Nephron progenitor cell (in vitro differentiated cells): ENCODE measurements at regions not wholly inside any gene's neighbourhood (a gene's known extent, or its start where the extent isn't known, plus 50 kb on each side); places are given as distances from the start of the nearest gene placed in this dataset.

Source experiments
- DNase-seq: peaks from one replicate; pipeline ENCODE4 v3.0.0; 2021
- H3K27ac Mint-ChIP-seq: 2 replicates; pipeline ENCODE4 v1.8.0; 2021; ENCODE audit warnings: mild to moderate bottlenecking, moderate library complexity, mixed read lengths
- H3K27me3 Mint-ChIP-seq: 2 replicates; pipeline ENCODE4 v1.8.0; 2021; ENCODE audit warnings: mild to moderate bottlenecking, low read depth, mixed read lengths; ENCODE audit not compliant: poor library complexity
- H3K36me3 Mint-ChIP-seq: 2 replicates; pipeline ENCODE4 v1.8.0; 2021; ENCODE audit warnings: low read depth, mixed read lengths
- H3K4me1 Mint-ChIP-seq: 2 replicates; pipeline ENCODE4 v1.8.0; 2021; ENCODE audit warnings: mixed read lengths
- H3K4me3 Mint-ChIP-seq: 2 replicates; pipeline ENCODE4 v1.8.0; 2021; ENCODE audit warnings: mild to moderate bottlenecking, moderate library complexity, mixed read lengths
- H3K9me3 Mint-ChIP-seq: 2 replicates; pipeline ENCODE4 v1.8.0; 2021; ENCODE audit warnings: mild to moderate bottlenecking, moderate library complexity, mixed read lengths
- CTCF ChIP-seq: fragments of 200-600 bp; sonication (generic); IDR thresholded peaks from 2 replicates; pipeline ENCODE4 v1.5.0; 2021; ENCODE audit warnings: antibody characterized with exemption

GRCh38 chr3:116643001-116643400 lies 66.6 kb upstream of the TUSC7 start:
- DNase-seq = no peak
- TF ChIP-seq CTCF = no peak
- no peaks in the 10 kb centered on the region for H3K9me3 Mint-ChIP-seq

GRCh38 chr3:116647996-116648395 lies 61.6 kb upstream of the TUSC7 start:
- no peak overlapping the region for H3K27ac Mint-ChIP-seq

More at GRCh38 chr3:116643001-116643400, 66.6 kb upstream of the TUSC7 start:
- Mint-ChIP-seq H3K4me3 (no peak overlapping the region), H3K4me1 (no peaks in the 10 kb centered on the region), H3K27me3 (no peaks in the 10 kb centered on the region), H3K27ac (no peak overlapping the region), H3K36me3 (no peaks in the 10 kb centered on the region)

More at GRCh38 chr3:116647996-116648395, 61.6 kb upstream of the TUSC7 start:
- TF ChIP-seq CTCF = no peak
- H3K4me3 Mint-ChIP-seq = no peak overlapping the region
- H3K36me3 Mint-ChIP-seq = no peaks in the 10 kb centered on the region
- H3K9me3 Mint-ChIP-seq = no peaks in the 10 kb centered on the region
- DNase-seq = no peak
- peaks cover 9% of the 10 kb centered on the region for H3K4me1 Mint-ChIP-seq
- no peaks in the 10 kb centered on the region for H3K27me3 Mint-ChIP-seq
